Activated CD4-positive, alpha-beta T cell treated with anti-CD3 and anti-CD28 coated beads for 48 hours (primary cell): ENCODE measurements at regions not wholly inside any gene's neighbourhood (a gene's known extent, or its start where the extent isn't known, plus 50 kb on each side); places are given as distances from the start of the nearest gene placed in this dataset.

Experiments used
- DNase-seq: peaks from one replicate; pipeline ENCODE4 v3.0.0-alpha.2; 2020

DNA sequence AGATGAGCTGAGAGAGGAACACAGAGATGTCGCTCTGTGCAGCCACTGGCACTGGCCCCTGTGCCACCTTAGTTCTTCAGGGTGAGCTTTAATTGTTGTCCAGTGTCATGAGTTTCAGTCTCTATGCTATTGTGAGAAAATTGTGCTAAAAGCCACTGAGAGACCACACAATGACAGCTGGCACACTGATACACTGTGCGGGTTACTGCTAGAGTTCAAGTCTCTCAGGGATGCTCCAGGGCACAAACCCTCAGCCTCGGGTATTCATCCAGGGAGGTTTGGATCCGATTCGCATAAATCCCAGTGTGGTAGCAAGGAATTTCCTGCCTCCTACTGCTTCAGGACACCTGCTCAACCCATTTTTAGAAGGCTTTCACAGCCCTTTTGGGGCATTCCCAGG is 68.1 kb upstream of the EDNRB start:
- DNase-seq = no peak

DNA sequence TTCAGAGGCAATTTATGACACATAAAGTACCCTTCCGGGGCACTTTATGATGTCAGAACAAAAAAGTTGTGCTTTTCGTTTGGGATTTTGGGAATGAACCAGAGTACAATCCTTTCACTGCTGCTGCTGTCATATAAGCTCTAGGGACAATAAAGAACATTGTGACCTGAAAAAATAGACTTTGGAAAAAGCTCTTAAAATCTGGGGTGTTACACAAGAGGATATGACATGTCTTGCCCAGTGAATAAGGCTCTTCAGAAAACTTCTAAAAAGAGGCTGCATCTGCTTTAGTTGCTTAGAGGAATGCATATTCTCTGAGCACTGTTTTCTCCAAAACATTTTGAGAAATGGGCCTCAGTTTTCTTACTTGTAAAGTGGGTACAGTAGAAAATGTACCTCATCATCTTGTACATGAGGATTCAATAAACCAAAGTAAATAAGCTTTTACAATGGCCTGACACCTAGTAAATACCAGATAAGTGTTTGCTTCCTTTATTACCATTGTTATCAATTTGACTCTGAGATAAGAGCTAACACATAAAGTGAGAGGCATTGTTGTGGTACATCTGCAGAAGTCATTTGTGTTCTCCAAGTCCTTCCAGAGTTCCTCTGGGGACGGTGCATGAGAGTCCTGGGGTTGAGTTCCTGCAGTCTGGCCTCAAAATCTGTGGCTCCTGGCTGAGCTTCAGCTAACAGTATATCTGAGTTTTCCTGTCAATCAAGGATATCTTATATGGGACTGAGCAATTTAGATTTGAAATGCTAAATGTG is 67.4 kb upstream of the EDNRB start:
- no peak for DNase-seq

DNA sequence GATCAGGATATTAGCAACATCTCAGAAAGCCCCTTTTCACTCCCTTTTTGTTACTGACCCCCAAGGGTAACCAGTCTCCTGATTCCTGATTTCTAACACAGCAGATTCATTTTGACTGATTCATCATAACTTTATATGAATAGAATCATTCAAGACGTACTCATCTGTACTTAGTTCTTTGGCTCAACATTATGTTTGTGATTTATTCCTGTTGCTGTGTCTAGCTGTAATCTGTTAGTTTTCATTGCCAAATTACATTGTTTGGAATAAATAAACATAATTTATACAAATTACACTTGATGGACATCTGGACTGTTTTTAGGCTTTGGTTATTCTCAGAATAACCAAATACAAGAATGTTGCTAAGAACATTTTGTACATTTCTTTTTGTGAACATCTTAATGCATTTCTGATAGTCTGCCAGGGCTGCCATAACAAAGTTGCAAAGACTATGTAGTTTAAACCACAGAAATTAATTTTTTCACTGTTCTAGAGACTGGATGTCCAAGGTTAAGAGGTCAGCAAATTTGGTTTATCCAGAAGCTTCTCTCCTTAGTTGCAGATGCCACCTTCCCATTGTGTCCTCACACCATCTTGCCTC is 62.8 kb upstream of the EDNRB start:
- DNase-seq = no peak

DNA sequence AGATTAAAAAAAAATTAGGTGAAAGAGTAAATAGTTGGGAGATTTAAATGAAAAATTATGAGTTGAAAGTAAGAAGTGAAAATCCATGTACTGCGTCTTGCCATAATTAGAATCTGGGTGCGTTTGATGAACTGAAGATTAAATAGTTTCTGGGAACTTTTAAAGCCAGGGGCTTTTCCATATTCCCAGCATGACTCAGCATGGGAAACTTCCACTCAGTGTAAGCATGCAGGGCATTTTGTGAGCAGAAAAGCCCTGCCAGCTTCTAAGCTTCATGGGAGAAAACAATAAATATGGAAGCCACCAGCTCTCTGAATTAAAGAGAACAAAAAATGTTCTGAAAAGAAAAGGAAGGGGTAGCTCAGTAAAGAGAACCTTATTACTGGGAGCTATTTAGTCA is 62.0 kb upstream of the EDNRB start:
- DNase-seq = no peak

DNA sequence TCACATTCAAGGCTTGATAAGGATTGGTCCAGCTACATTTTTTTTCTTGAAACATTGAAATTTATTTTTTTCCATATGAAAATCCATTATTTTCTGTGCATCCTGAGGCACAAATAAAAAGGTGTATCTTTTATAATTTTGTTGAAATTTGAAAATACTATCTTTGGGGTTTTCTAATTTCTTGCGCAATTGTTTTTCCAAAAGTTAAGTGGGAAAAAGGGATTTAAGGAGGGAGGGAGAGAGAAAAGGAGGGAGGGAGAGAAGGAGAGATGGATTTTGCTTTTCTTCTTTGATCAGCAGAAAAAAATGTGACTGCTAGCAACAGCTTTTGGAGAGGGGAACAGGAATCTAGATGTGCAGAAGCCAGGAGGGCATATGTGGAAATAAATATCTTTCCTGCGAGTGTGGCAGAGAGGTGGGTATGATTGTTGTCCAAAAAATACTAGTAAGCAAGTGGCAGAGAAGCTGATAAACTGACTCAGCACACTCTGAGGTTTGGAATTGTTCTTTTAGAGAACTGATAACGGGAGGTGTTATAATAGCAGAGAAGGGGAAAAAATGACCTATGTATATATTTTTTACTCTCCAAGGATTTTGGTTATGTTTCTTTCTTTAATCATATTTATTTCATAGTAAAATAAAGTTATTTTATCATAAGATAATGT is 61.2 kb upstream of the EDNRB start:
- DNase-seq = no peak

DNA sequence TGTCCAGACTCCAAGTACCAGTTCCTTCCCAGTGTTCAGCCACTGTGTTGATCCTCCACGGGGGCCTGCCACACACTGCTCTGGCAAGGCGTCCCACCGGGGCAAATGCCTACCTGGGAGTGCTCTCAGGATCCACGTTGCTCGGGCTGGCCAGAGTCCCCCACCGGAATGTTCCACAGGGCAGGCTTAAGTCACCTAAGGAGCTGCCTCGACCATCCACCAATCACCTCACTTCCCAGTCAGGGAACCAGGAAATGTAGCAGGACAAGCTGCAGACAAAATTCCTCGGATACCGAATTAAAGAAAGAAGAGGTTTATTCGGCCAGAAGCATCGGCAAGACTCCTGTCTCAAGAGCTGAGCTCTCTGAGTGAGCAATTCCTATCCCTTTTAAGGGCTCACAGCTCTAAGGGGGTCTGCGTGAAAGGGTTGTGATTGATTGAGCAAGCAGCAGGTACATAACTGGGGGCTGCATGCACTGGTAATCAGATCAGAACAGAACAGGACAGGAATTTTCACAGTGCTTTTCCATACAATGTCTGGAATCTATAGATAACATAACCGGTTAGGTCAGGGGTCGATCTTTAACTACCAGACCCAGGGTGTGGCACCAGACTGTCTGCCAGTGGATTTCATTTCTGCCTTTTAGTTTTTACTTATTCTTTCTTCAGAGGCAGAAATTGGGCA is 56.9 kb upstream of the EDNRB start:
- DNase-seq = no peak

DNA sequence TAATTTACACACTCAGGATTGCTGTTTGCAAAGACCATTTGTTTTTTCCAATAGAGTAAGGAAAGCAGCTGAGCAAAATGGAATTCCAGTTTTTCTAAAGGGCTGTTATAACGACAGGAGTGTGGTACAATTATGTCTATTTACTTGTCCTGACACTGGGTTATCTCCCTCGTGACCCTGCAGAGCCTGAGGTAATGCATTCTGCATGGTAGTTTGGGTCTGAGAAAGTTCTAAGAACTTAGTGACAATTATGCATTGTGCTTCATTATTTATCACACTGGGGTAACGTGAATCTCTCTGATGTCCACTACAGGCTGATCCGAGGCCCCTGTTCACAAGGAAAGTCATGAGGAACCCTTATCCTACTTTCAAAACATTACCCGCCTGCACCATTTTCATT is 50.7 kb upstream of the EDNRB start:
- no peak for DNase-seq
